ENCODE measurements at regions not wholly inside any gene's neighbourhood (a gene's known extent, or its start where the extent isn't known, plus 50 kb on each side); places are given as distances from the start of the nearest gene placed in this dataset.

GRCh38 chr10:78301891-78302738 is 268.5 kb downstream of the RPS24 start:
- H3K27me3 ChIP-seq (replicated peaks; ENCODE audit: control insufficient read depth, insufficient read depth, low read length) = no peaks in the 10 kb centered on the region
- peak overlapping the region; percentile 81 for H3K4me3 ChIP-seq (ENCODE audit: low read length)
- H3K9me3 ChIP-seq (ENCODE audit: control insufficient read depth, low read length) = no peaks in the 10 kb centered on the region
- H3K9ac ChIP-seq (ENCODE audit: low read length) = peak overlapping the region; percentile 92
- no peaks in the 10 kb centered on the region for H3K36me3 ChIP-seq (ENCODE audit: control insufficient read depth, insufficient read depth, low read length, severe bottlenecking)
- DNase-seq (ENCODE audit: low read depth) = peak; percentile 10
- H3K4me1 ChIP-seq (ENCODE audit: control insufficient read depth, insufficient read depth, low read length) = peaks cover 19% of the 10 kb centered on the region

DNA sequence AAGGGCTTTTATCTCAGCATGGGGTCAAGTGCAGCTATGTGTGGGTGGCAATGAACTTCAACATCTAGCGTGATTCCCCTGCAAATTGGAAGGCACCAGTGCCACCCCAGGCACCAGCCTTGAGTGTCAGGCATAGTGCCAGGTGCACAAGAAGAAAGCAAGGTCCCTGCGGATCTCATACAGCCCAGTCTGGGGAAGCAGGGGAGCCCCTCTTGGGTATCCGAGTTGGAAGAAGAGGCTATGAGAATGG is 269.0 kb downstream of the RPS24 start:
- H3K9me3 ChIP-seq (ENCODE audit: control insufficient read depth, low read length) = peaks cover 4% of the 10 kb centered on the region
- peak overlapping the region; percentile 81 for H3K4me3 ChIP-seq (ENCODE audit: low read length)
- H3K4me1 ChIP-seq (ENCODE audit: control insufficient read depth, insufficient read depth, low read length) = peaks cover 19% of the 10 kb centered on the region
- no peak for DNase-seq (ENCODE audit: low read depth)
- H3K36me3 ChIP-seq (ENCODE audit: control insufficient read depth, insufficient read depth, low read length, severe bottlenecking) = no peaks in the 10 kb centered on the region
- no peaks in the 10 kb centered on the region for H3K27me3 ChIP-seq (replicated peaks; ENCODE audit: control insufficient read depth, insufficient read depth, low read length)
- H3K9ac ChIP-seq (ENCODE audit: low read length) = peak overlapping the region; percentile 92

DNA sequence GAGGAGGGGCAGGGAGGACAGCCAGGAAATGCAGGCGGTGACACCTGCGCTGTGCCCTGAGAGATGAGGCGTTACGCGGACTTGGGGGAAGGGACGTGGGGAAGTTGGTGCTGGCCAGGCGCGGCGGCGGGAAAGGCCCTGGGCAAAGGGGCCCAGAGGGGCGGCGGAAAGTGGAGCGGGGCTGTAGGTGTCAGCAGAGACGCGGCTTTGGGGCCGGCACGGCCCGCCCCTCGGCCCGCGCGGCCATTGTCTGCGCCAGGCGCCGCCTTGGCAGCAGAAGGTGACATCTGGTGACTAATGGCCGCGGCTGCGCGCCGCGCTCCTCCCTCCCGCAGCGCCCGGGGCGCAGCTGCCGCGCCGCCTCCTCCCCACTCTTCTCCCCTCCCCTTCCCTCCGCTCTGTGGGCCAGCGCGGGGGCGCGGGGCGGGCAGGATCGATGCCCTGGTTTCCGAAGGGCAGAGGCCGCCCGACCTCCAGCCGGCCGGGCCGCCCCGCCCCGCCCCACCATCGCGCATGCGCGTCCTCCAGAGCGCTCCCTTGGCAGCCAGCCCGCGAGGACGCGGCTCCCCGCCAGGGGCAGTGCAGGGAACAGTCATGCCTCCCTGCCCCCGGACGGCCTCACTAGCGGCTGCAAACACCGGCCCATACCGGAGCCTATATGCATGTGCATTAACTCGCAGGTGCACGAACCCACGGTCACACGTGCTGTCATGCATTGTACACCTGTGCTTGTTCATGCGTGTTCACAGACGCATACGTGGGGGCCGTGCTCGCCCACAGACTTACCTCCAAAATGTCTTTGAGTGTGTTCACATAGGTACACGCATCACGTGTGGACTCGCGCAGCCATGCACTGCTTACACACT is 269.6 kb downstream of the RPS24 start:
- Histone ChIP-seq H3K4me3 (ENCODE audit: low read length) (peak overlapping the region; percentile 81), H3K9ac (ENCODE audit: low read length) (peak overlapping the region; percentile 92), H3K36me3 (ENCODE audit: control insufficient read depth, insufficient read depth, low read length, severe bottlenecking) (no peaks in the 10 kb centered on the region)

DNA sequence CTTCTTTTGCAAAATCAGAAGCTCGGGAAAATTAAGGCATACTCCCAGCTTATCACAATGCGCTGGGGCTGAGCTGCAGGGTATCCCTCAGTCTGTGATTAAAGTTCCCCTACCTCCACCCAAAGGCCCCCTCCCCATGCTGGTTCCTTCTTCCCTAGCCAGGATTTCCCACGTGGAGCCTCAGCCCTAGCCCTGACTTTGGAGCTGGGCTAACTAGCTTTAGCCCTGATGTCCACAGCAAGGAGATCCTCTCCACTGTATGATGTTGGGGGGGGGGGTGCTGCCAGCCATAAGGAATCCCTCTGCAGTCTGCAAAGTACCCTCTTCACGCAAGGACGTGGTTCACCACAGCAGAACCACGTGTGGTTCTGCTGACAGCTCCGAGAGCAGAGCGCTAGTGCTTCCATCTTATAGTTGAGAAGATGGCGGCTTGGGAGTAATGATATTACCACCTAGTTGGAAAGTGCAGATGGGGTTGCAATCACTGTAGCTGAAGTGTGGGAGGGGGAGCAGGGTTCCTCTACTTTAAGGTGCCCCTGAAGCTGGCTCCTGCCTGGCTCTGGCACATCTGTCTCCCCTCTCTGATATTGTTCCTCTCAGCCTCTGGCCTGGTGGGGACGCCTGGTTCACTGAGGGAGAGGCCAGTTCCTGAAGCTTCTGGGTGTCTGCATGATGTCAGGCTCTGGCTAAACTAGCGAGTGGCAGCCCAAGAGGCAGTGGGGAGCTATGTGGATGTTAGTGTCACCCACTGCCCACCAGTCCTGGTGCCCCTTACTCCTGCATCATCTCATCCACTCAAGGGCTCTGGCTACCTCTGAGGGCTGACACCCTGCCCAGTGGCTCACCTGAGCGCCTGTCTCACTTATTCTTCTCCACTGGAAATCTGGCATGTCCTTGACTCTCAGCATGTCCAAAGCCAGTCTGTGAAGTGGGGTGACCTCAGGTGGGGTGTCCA is 270.7 kb downstream of the RPS24 start:
- H3K9ac ChIP-seq (ENCODE audit: low read length) = no peak overlapping the region
- H3K4me3 ChIP-seq (ENCODE audit: low read length) = no peak overlapping the region
- peaks cover 4% of the 10 kb centered on the region for H3K9me3 ChIP-seq (ENCODE audit: control insufficient read depth, low read length)
- DNase-seq (ENCODE audit: low read depth) = no peak
- H3K36me3 ChIP-seq (ENCODE audit: control insufficient read depth, insufficient read depth, low read length, severe bottlenecking) = no peaks in the 10 kb centered on the region
- H3K27me3 ChIP-seq (replicated peaks; ENCODE audit: control insufficient read depth, insufficient read depth, low read length) = no peaks in the 10 kb centered on the region
- H3K4me1 ChIP-seq (ENCODE audit: control insufficient read depth, insufficient read depth, low read length) = peaks cover 14% of the 10 kb centered on the region

More for the DNA sequence above, 269.6 kb downstream of the RPS24 start:
- H3K9me3 ChIP-seq (ENCODE audit: control insufficient read depth, low read length) = peaks cover 4% of the 10 kb centered on the region
- no peaks in the 10 kb centered on the region for H3K27me3 ChIP-seq (replicated peaks; ENCODE audit: control insufficient read depth, insufficient read depth, low read length)
- H3K4me1 ChIP-seq (ENCODE audit: control insufficient read depth, insufficient read depth, low read length) = peaks cover 16% of the 10 kb centered on the region
- DNase-seq (ENCODE audit: low read depth) = peak; percentile 93

- no peak overlapping the region for H3K9ac ChIP-seq (ENCODE audit: low read length)
- H3K36me3 ChIP-seq (ENCODE audit: control insufficient read depth, insufficient read depth, low read length, severe bottlenecking) = no peaks in the 10 kb centered on the region
- H3K4me3 ChIP-seq (ENCODE audit: low read length) = no peak overlapping the region
- H3K9me3 ChIP-seq (ENCODE audit: control insufficient read depth, low read length) = peaks cover 4% of the 10 kb centered on the region
- H3K4me1 ChIP-seq (ENCODE audit: control insufficient read depth, insufficient read depth, low read length) = peaks cover 9% of the 10 kb centered on the region
- H3K27me3 ChIP-seq (replicated peaks; ENCODE audit: control insufficient read depth, insufficient read depth, low read length) = no peaks in the 10 kb centered on the region
- DNase-seq (ENCODE audit: low read depth) = no peak
These were observed 271.6 kb downstream of the RPS24 start for GRCh38 chr10:78305311-78305710.

- no peak for DNase-seq (ENCODE audit: low read depth)
These were observed 272.7 kb downstream of the RPS24 start for GRCh38 chr10:78306358-78306757.

GRCh38 chr10:78307576-78307975 is 273.9 kb downstream of the RPS24 start:
- Histone ChIP-seq H3K27me3 (replicated peaks; ENCODE audit: control insufficient read depth, insufficient read depth, low read length) (no peaks in the 10 kb centered on the region), H3K9ac (ENCODE audit: low read length) (no peak overlapping the region), H3K9me3 (ENCODE audit: control insufficient read depth, low read length) (peaks cover 4% of the 10 kb centered on the region), H3K36me3 (ENCODE audit: control insufficient read depth, insufficient read depth, low read length, severe bottlenecking) (no peaks in the 10 kb centered on the region), H3K4me1 (ENCODE audit: control insufficient read depth, insufficient read depth, low read length) (peaks cover 7% of the 10 kb centered on the region), H3K4me3 (ENCODE audit: low read length) (no peak overlapping the region)
- no peak for DNase-seq (ENCODE audit: low read depth)

More at GRCh38 chr10:78306358-78306757, 272.7 kb downstream of the RPS24 start:
- Histone ChIP-seq H3K9ac (ENCODE audit: low read length) (no peak overlapping the region), H3K4me3 (ENCODE audit: low read length) (no peak overlapping the region), H3K4me1 (ENCODE audit: control insufficient read depth, insufficient read depth, low read length) (peaks cover 9% of the 10 kb centered on the region), H3K36me3 (ENCODE audit: control insufficient read depth, insufficient read depth, low read length, severe bottlenecking) (no peaks in the 10 kb centered on the region), H3K9me3 (ENCODE audit: control insufficient read depth, low read length) (peaks cover 4% of the 10 kb centered on the region), H3K27me3 (replicated peaks; ENCODE audit: control insufficient read depth, insufficient read depth, low read length) (no peaks in the 10 kb centered on the region)

- Histone ChIP-seq H3K4me1 (ENCODE audit: control insufficient read depth, insufficient read depth, low read length) (no peaks in the 10 kb centered on the region), H3K27me3 (replicated peaks; ENCODE audit: control insufficient read depth, insufficient read depth, low read length) (no peaks in the 10 kb centered on the region), H3K4me3 (ENCODE audit: low read length) (no peak overlapping the region), H3K9me3 (ENCODE audit: control insufficient read depth, low read length) (peaks cover 4% of the 10 kb centered on the region), H3K36me3 (ENCODE audit: control insufficient read depth, insufficient read depth, low read length, severe bottlenecking) (no peaks in the 10 kb centered on the region), H3K9ac (ENCODE audit: low read length) (no peak overlapping the region)
- no peak for DNase-seq (ENCODE audit: low read depth)
These were observed 276.0 kb downstream of the RPS24 start for GRCh38 chr10:78309536-78310237.

DNA sequence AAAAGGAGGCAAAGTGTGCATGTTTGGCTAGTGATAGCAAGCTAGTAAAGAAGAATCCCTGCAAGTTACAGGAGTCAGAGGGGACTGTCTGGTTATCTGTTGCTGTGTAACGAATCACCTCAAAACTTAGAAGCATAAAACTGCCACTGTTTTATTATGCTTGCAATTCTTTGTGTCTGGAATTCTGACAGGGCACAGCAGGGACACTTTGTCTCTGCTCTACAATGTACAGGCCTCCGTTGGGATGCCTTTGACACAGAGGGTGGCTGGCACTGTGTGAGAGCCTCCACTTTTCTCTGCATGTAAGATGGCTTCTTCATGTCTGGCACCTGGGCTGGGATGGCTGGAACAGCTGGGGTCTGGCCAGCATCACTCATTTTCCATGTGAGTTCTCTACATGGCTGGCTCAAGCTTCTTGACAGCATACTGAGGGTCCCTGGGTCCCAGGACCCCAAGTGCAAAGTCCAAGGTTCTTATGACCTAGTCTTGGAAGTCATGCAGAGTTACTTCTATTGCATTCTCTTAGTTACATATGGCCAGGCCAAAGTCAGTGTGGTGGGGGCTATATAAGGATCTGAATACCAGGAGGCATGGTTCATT is 276.9 kb downstream of the RPS24 start:
- Histone ChIP-seq H3K4me3 (ENCODE audit: low read length) (no peak overlapping the region), H3K9ac (ENCODE audit: low read length) (no peak overlapping the region), H3K36me3 (ENCODE audit: control insufficient read depth, insufficient read depth, low read length, severe bottlenecking) (no peaks in the 10 kb centered on the region), H3K27me3 (replicated peaks; ENCODE audit: control insufficient read depth, insufficient read depth, low read length) (no peaks in the 10 kb centered on the region), H3K9me3 (ENCODE audit: control insufficient read depth, low read length) (peaks cover 4% of the 10 kb centered on the region), H3K4me1 (ENCODE audit: control insufficient read depth, insufficient read depth, low read length) (no peaks in the 10 kb centered on the region)
- no peak for DNase-seq (ENCODE audit: low read depth)
